ENCODE measurements at regions not wholly inside any gene's neighbourhood (a gene's known extent, or its start where the extent isn't known, plus 50 kb on each side); places are given as distances from the start of the nearest gene placed in this dataset.

DNA sequence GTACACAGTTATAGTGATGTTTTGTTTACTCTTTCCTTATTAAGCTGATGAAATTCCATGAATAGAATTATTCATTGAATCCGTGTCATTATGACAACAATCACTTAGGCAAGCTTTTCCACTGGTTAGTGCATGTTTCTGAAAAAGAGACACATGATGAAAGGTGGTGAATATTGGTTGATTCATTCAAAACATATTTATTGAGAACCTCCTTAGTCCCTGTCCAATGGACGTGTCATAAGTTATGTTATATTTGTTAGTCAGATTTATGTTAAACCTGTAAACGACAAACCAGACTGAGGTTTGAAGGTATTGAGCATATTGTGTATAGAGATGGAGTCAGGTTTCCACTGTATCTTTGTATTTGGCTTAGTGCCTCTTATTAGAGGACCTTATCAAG is 1888.9 kb upstream of the CDH6 start:
- TF ChIP-seq ISL1 (CRISPR knock-in tag; IDR thresholded peaks at IDR 0.05) (no peak), CSDC2 (CRISPR knock-in tag; IDR thresholded peaks at IDR 0.05) (no peak), OSR1 (CRISPR knock-in tag; IDR thresholded peaks at IDR 0.05) (no peak), PATZ1 (CRISPR knock-in tag; IDR thresholded peaks at IDR 0.05; ENCODE audit: borderline replicate concordance) (no peak), TOX (CRISPR knock-in tag; IDR thresholded peaks at IDR 0.05; ENCODE audit: borderline replicate concordance) (no peak)
- TF ChIP-seq, protein P1, sequence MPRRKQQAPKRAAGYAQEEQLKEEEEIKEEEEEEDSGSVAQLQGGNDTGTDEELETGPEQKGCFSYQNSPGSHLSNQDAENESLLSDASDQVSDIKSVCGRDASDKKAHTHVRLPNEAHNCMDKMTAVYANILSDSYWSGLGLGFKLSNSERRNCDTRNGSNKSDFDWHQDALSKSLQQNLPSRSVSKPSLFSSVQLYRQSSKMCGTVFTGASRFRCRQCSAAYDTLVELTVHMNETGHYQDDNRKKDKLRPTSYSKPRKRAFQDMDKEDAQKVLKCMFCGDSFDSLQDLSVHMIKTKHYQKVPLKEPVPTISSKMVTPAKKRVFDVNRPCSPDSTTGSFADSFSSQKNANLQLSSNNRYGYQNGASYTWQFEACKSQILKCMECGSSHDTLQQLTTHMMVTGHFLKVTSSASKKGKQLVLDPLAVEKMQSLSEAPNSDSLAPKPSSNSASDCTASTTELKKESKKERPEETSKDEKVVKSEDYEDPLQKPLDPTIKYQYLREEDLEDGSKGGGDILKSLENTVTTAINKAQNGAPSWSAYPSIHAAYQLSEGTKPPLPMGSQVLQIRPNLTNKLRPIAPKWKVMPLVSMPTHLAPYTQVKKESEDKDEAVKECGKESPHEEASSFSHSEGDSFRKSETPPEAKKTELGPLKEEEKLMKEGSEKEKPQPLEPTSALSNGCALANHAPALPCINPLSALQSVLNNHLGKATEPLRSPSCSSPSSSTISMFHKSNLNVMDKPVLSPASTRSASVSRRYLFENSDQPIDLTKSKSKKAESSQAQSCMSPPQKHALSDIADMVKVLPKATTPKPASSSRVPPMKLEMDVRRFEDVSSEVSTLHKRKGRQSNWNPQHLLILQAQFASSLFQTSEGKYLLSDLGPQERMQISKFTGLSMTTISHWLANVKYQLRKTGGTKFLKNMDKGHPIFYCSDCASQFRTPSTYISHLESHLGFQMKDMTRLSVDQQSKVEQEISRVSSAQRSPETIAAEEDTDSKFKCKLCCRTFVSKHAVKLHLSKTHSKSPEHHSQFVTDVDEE (CRISPR knock-in tag; IDR thresholded peaks at IDR 0.05): no peak
- TF ChIP-seq, protein P2, sequence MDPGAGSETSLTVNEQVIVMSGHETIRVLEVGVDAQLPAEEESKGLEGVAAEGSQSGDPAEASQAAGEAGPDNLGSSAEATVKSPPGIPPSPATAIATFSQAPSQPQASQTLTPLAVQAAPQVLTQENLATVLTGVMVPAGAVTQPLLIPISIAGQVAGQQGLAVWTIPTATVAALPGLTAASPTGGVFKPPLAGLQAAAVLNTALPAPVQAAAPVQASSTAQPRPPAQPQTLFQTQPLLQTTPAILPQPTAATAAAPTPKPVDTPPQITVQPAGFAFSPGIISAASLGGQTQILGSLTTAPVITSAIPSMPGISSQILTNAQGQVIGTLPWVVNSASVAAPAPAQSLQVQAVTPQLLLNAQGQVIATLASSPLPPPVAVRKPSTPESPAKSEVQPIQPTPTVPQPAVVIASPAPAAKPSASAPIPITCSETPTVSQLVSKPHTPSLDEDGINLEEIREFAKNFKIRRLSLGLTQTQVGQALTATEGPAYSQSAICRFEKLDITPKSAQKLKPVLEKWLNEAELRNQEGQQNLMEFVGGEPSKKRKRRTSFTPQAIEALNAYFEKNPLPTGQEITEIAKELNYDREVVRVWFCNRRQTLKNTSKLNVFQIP (CRISPR knock-in tag; IDR thresholded peaks at IDR 0.05; ENCODE audit: borderline replicate concordance, low read depth): no peak
- no peak for ATAC-seq

DNA sequence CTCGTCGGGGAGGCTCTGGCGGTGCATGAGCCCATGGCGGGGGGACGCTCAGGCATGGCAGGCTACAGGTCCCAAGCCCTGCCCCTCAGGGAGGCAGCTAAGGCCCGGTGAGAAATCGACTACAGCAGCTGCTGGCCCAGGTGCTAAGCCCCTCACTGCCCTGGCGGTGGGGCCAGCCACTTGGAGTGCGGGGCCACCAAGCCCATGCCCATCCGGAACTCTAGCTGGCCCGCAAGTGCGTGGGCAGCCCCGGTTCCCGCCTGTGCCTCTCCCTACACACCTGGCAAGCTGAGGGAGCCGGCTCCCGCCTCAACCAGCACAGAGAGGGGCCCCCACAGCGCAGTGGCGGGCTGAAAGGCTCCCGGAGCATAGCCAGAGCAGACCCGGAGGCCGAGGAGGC is 1896.9 kb upstream of the CDH6 start:
- TF ChIP-seq, protein P2 (CRISPR knock-in tag; IDR thresholded peaks at IDR 0.05; ENCODE audit: borderline replicate concordance, low read depth): no peak
- no peak for TF ChIP-seq ZFP30 (CRISPR knock-in tag; IDR thresholded peaks at IDR 0.05)
- TF ChIP-seq ZC3H10 (CRISPR knock-in tag; IDR thresholded peaks at IDR 0.05): no peak
- no peak for TF ChIP-seq RARB (CRISPR knock-in tag; IDR thresholded peaks at IDR 0.05)
- TF ChIP-seq TOX (CRISPR knock-in tag; IDR thresholded peaks at IDR 0.05; ENCODE audit: borderline replicate concordance): no peak
- no peak for TF ChIP-seq TCF4 (CRISPR knock-in tag; IDR thresholded peaks at IDR 0.05; ENCODE audit: borderline replicate concordance)
- TF ChIP-seq PPARA (CRISPR knock-in tag; IDR thresholded peaks at IDR 0.05; ENCODE audit: borderline replicate concordance): no peak
- no peak for TF ChIP-seq ZNF565 (CRISPR knock-in tag; conservative IDR thresholded peaks at IDR 0.05; ENCODE audit: low read depth)
- ATAC-seq: no peak

- TF ChIP-seq PPARA (CRISPR knock-in tag; IDR thresholded peaks at IDR 0.05; ENCODE audit: borderline replicate concordance) (no peak), OSR1 (CRISPR knock-in tag; IDR thresholded peaks at IDR 0.05) (no peak), ZNF8 (CRISPR knock-in tag; IDR thresholded peaks at IDR 0.05) (no peak), SNAI2 (CRISPR knock-in tag; IDR thresholded peaks at IDR 0.05) (no peak), ARNTL (CRISPR knock-in tag; IDR thresholded peaks at IDR 0.05; ENCODE audit: borderline replicate concordance, low read depth) (no peak), ZNF70 (CRISPR knock-in tag; IDR thresholded peaks at IDR 0.05) (no peak), GLIS3 (CRISPR knock-in tag; IDR thresholded peaks at IDR 0.05) (no peak), TOX (CRISPR knock-in tag; IDR thresholded peaks at IDR 0.05; ENCODE audit: borderline replicate concordance) (no peak), ZFP30 (CRISPR knock-in tag; IDR thresholded peaks at IDR 0.05) (no peak), BACH2 (CRISPR knock-in tag; IDR thresholded peaks at IDR 0.05; ENCODE audit: borderline replicate concordance) (no peak), CSDC2 (CRISPR knock-in tag; IDR thresholded peaks at IDR 0.05) (no peak)
- TF ChIP-seq, protein P2 (CRISPR knock-in tag; IDR thresholded peaks at IDR 0.05; ENCODE audit: borderline replicate concordance, low read depth): no peak
- no peak for ATAC-seq
Observed at GRCh38 chr5:29277642-29278041, 1915.8 kb upstream of the CDH6 start.

Data from SK-N-SH treated with all-trans-retinoic acid at 6 μM for 48 hours (cell line).